ENCODE measurements at regions not wholly inside any gene's neighbourhood (a gene's known extent, or its start where the extent isn't known, plus 50 kb on each side); places are given as distances from the start of the nearest gene placed in this dataset.

- peak in 7 of 56 donors; percentile 3 to 45 (median 13) for DNase-seq
Measured at GRCh38 chr10:84783386-84783785, 455.0 kb downstream of the CCSER2 start.

DNA sequence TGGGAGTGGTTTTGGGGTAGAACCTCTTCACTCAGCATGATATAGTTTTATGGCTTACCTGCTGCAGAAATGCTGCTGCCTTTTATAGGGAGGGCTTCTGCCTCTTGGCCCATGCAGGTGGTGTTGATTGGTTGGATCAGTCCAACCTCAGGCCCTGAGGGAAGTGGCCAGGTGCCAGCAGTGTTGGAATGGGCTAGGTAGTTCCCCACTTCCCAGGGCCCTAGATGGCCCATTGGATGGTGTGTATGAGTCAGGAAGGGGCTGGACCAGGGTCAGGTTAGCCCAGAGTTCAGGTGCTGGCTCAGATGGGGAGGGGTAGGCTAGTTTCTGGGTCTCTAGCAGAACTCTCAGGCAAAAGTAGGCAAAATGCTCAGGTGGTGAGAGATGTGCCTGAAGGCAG lies 455.5 kb downstream of the CCSER2 start:
- no peak for DNase-seq

DNA sequence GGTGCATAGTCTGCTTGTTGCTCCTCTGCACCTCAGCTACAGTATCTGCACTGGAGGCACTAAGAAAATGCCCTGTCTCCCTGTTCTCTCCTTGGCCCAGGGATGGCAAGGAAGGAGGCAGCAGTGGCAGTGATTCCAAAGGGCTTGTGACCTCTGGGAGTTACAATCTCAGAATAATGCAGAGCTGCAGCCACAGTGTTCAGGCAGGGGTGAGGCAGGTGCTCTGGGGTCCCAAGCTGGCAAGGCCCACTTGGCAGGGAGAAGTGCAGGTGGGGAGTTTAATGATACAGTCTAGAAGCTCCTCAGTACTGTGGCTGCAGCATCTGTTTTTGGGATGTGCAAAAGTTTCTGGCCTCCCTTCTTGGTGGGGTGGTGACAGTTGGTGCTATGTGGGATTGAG lies 456.4 kb downstream of the CCSER2 start:
- no peak for DNase-seq

GRCh38 chr10:84789026-84789425 lies 460.6 kb downstream of the CCSER2 start:
- DNase-seq: no peak

GRCh38 chr10:84798312-84798711 lies 469.9 kb downstream of the CCSER2 start:
- peak in 7 of 56 donors; percentile 5 to 45 (median 10) for DNase-seq

GRCh38 chr10:84801156-84801555 lies 472.8 kb downstream of the CCSER2 start:
- DNase-seq: no peak

DNA sequence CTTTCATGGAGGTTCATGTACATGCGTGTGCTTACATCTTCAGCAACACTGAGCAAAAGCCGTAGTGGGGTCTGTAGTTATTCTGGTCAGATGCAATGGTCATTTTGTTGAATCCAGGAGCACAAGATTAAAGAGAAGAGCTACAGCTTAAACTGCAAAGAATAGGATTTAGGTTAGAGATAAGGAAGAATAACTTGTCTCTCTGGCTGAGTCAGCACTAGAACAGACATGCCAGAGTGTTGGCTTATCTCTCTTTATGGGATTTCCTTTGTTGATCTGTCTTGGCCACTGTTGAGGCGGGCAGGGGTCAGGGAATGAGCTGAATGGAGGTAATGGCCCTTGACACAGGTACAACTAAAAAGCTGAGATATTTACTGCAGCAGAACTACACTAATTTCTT lies 473.5 kb downstream of the CCSER2 start:
- DNase-seq: no peak

DNA sequence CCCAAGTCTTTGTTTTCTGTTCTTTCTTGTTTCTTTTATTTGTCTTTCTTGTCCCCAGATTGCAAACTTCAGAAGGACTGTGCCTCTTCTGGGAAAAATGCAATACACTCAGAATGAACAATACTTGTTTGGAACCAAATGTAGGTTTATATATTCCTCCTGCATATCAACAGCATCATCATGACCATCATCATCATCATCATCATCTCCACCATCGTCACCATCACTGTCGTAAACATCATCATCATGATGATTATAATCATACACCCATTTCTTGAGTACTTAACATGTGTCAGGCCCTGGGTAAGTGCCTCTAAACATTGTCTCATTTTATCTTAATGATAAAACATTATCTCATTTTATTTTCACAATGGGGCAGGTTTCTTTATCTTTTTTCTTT lies 476.8 kb downstream of the CCSER2 start:
- no peak for DNase-seq

- DNase-seq: no peak
Measured at GRCh38 chr10:84811113-84811512, 482.7 kb downstream of the CCSER2 start.

GRCh38 chr10:84818961-84819360 lies 490.6 kb downstream of the CCSER2 start:
- no peak for DNase-seq

GRCh38 chr10:84820120-84820519 lies 491.7 kb downstream of the CCSER2 start:
- no peak for DNase-seq

- DNase-seq: no peak
Measured at GRCh38 chr10:84820596-84820995, 492.2 kb downstream of the CCSER2 start.

GRCh38 chr10:84822931-84823630 lies 494.7 kb downstream of the CCSER2 start:
- DNase-seq: no peak

DNA sequence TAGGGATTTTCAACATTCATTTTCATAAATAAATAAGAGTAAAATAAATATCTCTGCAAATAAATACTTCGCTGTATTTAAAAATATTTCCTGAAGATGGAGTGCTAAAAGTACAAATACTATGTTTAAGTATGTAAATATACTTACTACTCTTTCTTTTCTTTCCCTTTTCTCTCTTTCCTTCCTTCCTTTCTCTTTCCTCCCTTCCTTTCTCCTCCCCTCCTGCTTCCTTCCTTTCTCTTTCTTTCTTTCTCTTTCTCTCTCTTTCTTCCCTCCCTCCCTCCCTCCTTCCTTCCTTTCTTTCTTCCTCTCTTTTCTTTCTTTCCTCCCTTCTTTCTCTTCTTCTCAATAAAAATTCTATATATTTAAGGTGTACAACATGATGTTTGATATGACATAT lies 496.1 kb downstream of the CCSER2 start:
- DNase-seq: no peak

GRCh38 chr10:84825330-84825729 lies 496.9 kb downstream of the CCSER2 start:
- no peak for DNase-seq

DNA sequence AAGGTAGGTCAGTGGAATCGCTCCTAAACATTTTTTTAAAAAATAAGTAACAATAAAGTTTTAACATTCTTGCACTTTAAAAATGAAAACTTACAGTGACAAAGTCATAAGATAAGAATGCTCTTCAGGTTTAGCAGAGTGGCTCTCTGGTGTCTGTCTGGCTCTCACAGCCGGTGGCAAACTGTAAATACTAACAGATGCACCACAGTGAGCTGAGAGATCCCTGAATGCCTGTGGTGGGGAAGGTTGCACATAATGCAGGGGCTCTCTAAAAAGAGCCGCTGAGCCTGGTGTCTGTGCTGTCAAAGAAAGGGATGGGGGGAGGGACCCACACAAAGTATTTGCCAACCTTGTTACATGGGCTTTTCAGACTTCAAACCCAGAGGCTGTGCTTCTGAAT lies 498.3 kb downstream of the CCSER2 start:
- DNase-seq: no peak

DNA sequence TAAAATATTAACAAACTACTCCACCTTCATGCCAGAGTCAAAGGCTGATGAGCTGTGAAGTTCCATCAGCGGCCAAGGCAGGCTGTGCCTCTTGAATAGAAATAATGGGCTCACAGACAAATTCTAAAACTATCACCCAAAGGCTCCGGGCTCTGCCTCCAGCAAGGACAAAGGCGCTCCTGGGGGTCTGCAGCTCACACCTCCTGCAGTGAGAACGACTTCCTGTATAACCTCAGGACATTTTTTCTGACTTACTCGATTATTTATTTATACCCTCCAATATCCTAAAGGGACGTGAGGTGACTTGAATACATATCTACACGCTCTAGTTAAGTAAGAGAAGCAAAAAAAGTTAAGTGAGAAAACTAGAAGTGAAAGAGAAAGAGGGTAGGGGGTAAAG lies 500.7 kb downstream of the CCSER2 start:
- no peak for DNase-seq

GRCh38 chr10:84837041-84837812 lies 508.8 kb downstream of the CCSER2 start:
- no peak for DNase-seq

DNA sequence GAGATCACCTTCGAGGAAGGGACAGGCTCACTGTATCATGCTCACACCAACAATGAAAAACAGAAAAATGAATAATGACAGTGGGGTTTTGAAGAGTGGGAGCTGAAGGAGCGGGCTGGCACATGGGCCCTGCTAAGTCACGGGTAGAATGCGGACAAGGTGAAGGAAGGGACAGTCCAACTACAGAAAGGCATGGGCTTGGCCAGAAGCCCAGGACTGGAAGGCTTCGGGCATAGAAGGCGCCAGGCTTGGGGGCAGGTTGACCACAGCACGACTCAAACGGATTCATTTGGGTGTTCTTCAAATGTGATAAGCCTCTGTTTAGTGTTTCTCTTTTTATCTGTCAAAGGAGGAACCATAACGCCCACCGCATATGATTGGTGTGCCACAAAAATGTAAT lies 509.5 kb downstream of the CCSER2 start:
- DNase-seq: no peak

DNA sequence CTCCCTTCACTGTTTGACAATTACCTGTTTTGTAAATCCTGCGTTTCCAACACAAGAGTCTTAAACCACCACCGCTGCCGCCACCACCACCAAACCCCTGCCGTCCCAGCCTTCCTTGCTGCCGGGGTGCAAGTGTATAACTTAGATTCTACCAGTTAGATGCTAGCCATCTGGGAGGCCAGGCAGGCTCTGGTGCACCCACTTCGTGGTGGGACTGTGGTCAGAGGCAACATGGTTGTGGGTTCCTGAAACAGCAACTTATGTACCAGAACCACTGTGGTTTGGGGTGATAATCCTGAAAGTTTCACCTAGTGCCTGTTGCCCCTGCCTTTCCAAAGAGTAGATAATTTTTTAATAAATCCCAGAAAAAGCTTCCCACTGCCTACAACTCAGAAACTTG lies 510.5 kb downstream of the CCSER2 start:
- no peak for DNase-seq

DNA sequence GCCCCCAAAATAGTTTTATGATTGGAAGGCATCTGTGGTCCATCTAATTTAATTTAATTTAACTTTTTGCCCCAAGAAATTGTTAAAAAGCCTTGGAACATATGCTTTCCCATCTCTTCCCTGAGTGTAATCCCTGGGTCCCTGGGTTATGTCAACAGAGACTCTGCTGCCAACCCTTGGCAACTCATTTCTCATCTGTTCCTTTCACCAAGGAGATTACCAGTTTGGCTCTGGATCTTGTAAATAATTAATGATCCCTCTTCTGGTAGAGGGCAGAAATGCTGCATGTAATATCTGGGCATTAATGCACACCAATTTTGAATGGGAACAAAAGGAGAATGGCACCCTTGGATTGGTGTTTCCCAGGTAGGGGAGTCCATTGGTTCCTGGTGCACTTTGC lies 514.2 kb downstream of the CCSER2 start:
- no peak for DNase-seq

DNA sequence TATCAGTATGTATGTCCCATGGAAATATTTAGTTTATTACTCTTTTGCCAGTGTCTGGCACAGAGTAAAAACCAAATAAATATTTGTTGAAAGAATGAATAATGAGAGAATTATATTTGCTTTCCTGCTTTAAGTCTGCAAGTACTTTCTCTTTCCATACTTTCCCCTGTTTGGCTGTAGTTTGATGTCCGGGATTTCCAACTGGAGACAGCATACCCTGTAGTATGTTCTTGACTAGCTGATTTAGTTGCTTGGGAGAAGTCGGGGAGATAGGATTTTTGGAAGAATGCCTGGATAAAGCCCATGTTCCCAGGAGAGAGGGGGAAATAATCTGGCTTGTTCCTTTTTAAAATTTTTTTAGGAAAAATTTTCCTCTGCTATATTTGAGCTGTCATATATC lies 516.1 kb downstream of the CCSER2 start:
- no peak for DNase-seq

DNA sequence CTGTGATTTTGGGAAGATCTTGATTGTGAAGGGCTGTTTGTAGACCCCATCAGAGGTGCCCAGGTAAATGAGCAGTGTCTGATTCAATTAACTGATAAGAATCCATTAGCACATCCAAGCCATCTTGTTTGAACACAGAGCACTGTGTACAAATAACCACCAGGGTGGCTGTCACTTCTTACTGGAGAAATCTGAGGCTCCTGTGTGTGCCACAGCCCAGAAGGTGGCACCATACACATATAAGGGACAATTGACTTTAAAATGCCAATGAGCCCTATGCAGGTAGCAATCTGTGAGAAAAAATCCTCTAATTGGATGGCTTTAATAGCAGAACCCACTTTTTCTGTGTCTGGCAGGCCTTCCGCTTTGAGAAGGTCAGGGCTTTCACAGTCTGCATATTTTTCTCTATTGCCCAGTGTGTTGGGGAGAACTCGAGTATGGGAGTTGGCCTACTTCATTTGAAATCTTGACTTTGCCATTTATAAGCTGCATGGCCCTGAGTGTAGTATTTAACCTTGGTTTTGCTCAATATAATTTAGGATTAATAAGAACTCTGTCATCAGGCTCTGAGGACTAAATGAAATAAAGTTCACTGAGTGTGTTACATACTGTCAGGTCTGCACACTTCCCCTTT lies 517.4 kb downstream of the CCSER2 start:
- peak in 5 of 56 donors; percentile 4 to 49 (median 4) for DNase-seq

Data from nucleus accumbens (tissue), 56 donors.